ENCODE measurements at regions not wholly inside any gene's neighbourhood (a gene's known extent, or its start where the extent isn't known, plus 50 kb on each side); places are given as distances from the start of the nearest gene placed in this dataset.

- Histone ChIP-seq H3K4me1 (ENCODE audit: insufficient read depth) (no peaks in the 10 kb centered on the region), H3K9me3 (no peaks in the 10 kb centered on the region), H3K27me3 (no peaks in the 10 kb centered on the region), H3K27ac (no peak overlapping the region), H3K4me3 (no peak overlapping the region), H3K36me3 (no peaks in the 10 kb centered on the region)
- 87 to 93% (median 92%) methylated on average over 2 of the region's 2 CpGs for WGBS, 3 donors
- no peak for DNase-seq
- intact Hi-C loops (cut with DNase I): no loop called here
- TF ChIP-seq CTCF (IDR thresholded peaks at IDR 0.05): no peak
- no peak for TF ChIP-seq EP300 (IDR thresholded peaks at IDR 0.05)
- TF ChIP-seq POLR2A (IDR thresholded peaks at IDR 0.05): no peak
These were observed 373.0 kb upstream of the SMIM30 start for GRCh38 chr7:113491305-113491704.

GRCh38 chr7:113487925-113488731, 369.8 kb upstream of the SMIM30 start:
- H3K9me3 ChIP-seq: no peaks in the 10 kb centered on the region
- intact Hi-C loops (cut with DNase I): no loop called here
- WGBS, 3 donors: 84 to 89% (median 87%) methylated on average over 13 to 16 of the region's 16 CpGs
- H3K4me1 ChIP-seq (ENCODE audit: insufficient read depth): no peaks in the 10 kb centered on the region
- H3K36me3 ChIP-seq: no peaks in the 10 kb centered on the region
- H3K4me3 ChIP-seq: no peak overlapping the region
- H3K27ac ChIP-seq: no peak overlapping the region
- no peaks in the 10 kb centered on the region for H3K27me3 ChIP-seq
- no peak for DNase-seq
- TF ChIP-seq EP300 (IDR thresholded peaks at IDR 0.05) (no peak), CTCF (IDR thresholded peaks at IDR 0.05) (no peak), POLR2A (IDR thresholded peaks at IDR 0.05) (no peak)

- Histone ChIP-seq H3K27me3 (no peaks in the 10 kb centered on the region), H3K4me1 (ENCODE audit: insufficient read depth) (no peaks in the 10 kb centered on the region), H3K9me3 (no peaks in the 10 kb centered on the region), H3K36me3 (no peaks in the 10 kb centered on the region), H3K27ac (no peak overlapping the region), H3K4me3 (no peak overlapping the region)
- 89 to 91% (median 89%) methylated on average over 2 of the region's 2 CpGs for whole genome bisulfite sequencing, 3 donors
- DNase-seq: no peak
- intact Hi-C loops (cut with DNase I): no loop called here
- TF ChIP-seq POLR2A (IDR thresholded peaks at IDR 0.05) (no peak), EP300 (IDR thresholded peaks at IDR 0.05) (no peak), CTCF (IDR thresholded peaks at IDR 0.05) (no peak)
These were observed 368.2 kb upstream of the SMIM30 start for GRCh38 chr7:113486548-113486947.

- no peaks in the 10 kb centered on the region for H3K36me3 ChIP-seq
- no peak for DNase-seq
- no peaks in the 10 kb centered on the region for H3K9me3 ChIP-seq
- H3K27me3 ChIP-seq: no peaks in the 10 kb centered on the region
- H3K4me1 ChIP-seq (ENCODE audit: insufficient read depth): no peaks in the 10 kb centered on the region
- H3K27ac ChIP-seq: no peak overlapping the region
- intact Hi-C loops (cut with DNase I): no loop called here
- H3K4me3 ChIP-seq: no peak overlapping the region
- TF ChIP-seq POLR2A (IDR thresholded peaks at IDR 0.05) (no peak), CTCF (IDR thresholded peaks at IDR 0.05) (no peak), EP300 (IDR thresholded peaks at IDR 0.05) (no peak)
- 89 to 92% (median 89%) methylated on average over 4 of the region's 4 CpGs for WGBS, 3 donors
These were observed 365.3 kb upstream of the SMIM30 start for GRCh38 chr7:113483657-113484056.
